Neural progenitor cell (in vitro differentiated cells): ENCODE measurements at regions not wholly inside any gene's neighbourhood (a gene's known extent, or its start where the extent isn't known, plus 50 kb on each side); places are given as distances from the start of the nearest gene placed in this dataset.

ENCODE experiments used
- CTCF ChIP-seq: fragments of 200-600 bp; sonication (generic); IDR thresholded peaks from 2 replicates; pipeline ENCODE4 v1.5.1; 2017; ENCODE audit warnings: antibody characterized with exemption, mild to moderate bottlenecking
- EZH2 ChIP-seq: fragments of 200-600 bp; sonication (generic); IDR thresholded peaks from 2 replicates; pipeline ENCODE4 v1.6.1; 2017; ENCODE audit warnings: antibody characterized with exemption, mild to moderate bottlenecking, moderate library complexity
- EZH2phosphoT487 ChIP-seq: fragments of 200-600 bp; sonication (generic); IDR thresholded peaks from 2 replicates; pipeline ENCODE4 v1.6.1; 2017; ENCODE audit warnings: antibody characterized with exemption

GRCh38 chr2:175729049-175729706, 272.9 kb downstream of the LNPK start:
- no peak for TF ChIP-seq CTCF
- TF ChIP-seq EZH2phosphoT487: no peak
- TF ChIP-seq EZH2: no peak
